K562 (cell line): ENCODE measurements at regions not wholly inside any gene's neighbourhood (a gene's known extent, or its start where the extent isn't known, plus 50 kb on each side); places are given as distances from the start of the nearest gene placed in this dataset.

Experiments used
- ATF7 ChIP-seq: fragments of 450-650 bp; IDR thresholded peaks from 2 replicates; pipeline ENCODE4 v1.7.1; 2014; ENCODE audit warnings: mild to moderate bottlenecking, moderate library complexity
- CEBPB ChIP-seq: fragments of 450-650 bp; IDR thresholded peaks from 2 replicates; pipeline ENCODE4 v1.6.1; 2016; ENCODE audit warnings: missing genetic modification characterization, missing compliant biosample characterization
- E2F8 ChIP-seq: fragments of 450-650 bp; IDR thresholded peaks from 2 replicates; pipeline ENCODE4 v1.7.1; 2018; ENCODE audit warnings: mild to moderate bottlenecking, low read depth; ENCODE audit not compliant: partially characterized antibody
- ID3 ChIP-seq, 2 experiments: fragments of 250-450 bp in 1 of 2; fragments of 450-650 bp in 1 of 2; sonication (Bioruptor Pico) in 1 of 2; IDR thresholded peaks; 2 replicates each; pipeline versions ENCODE4 v1.6.1 to v1.8.0; 2016 to 2021; ENCODE audit warnings: mild to moderate bottlenecking in 2 of 2, moderate library complexity in 2 of 2, missing compliant biosample characterization in 1 of 2, missing genetic modification characterization in 1 of 2
- ZKSCAN3 ChIP-seq: fragments of 250-450 bp; sonication (Bioruptor Pico); IDR thresholded peaks from 2 replicates; pipeline ENCODE4 v1.4.0; 2020
- ZNF764 ChIP-seq: fragments of 250-450 bp; sonication (Bioruptor Pico); IDR thresholded peaks from 2 replicates; pipeline ENCODE4 v1.4.0; 2020; ENCODE audit warnings: low read depth, mild to moderate bottlenecking, moderate library complexity
- TF ChIP-seq, protein P1 (sequence below), 2 experiments: fragments of 450-650 bp; IDR thresholded peaks; 2 replicates each; pipeline ENCODE4 v1.6.1; 2016
- TF ChIP-seq, protein P2 (sequence below): IDR thresholded peaks from 2 replicates; pipeline ENCODE4 v1.6.1; 2012; ENCODE audit warnings: low read depth, low read length, improper control_type of control experiment, borderline replicate concordance
- TF ChIP-seq, protein P3 (sequence below): fragments of 250-450 bp; sonication (Bioruptor Pico); IDR thresholded peaks from 2 replicates; pipeline ENCODE4 v1.4.0; 2020; ENCODE audit warnings: mild to moderate bottlenecking
- TF ChIP-seq, protein P4 (sequence below): fragments of 250-450 bp; sonication (Bioruptor Pico); IDR thresholded peaks from 2 replicates; pipeline ENCODE4 v1.5.0; 2020; ENCODE audit warnings: mild to moderate bottlenecking, borderline replicate concordance
- TF ChIP-seq, protein P5 (sequence below): fragments of 250-450 bp; sonication (Bioruptor Pico); IDR thresholded peaks from 2 replicates; pipeline ENCODE4 v1.5.0; 2021; ENCODE audit warnings: mild to moderate bottlenecking, borderline replicate concordance

DNA sequence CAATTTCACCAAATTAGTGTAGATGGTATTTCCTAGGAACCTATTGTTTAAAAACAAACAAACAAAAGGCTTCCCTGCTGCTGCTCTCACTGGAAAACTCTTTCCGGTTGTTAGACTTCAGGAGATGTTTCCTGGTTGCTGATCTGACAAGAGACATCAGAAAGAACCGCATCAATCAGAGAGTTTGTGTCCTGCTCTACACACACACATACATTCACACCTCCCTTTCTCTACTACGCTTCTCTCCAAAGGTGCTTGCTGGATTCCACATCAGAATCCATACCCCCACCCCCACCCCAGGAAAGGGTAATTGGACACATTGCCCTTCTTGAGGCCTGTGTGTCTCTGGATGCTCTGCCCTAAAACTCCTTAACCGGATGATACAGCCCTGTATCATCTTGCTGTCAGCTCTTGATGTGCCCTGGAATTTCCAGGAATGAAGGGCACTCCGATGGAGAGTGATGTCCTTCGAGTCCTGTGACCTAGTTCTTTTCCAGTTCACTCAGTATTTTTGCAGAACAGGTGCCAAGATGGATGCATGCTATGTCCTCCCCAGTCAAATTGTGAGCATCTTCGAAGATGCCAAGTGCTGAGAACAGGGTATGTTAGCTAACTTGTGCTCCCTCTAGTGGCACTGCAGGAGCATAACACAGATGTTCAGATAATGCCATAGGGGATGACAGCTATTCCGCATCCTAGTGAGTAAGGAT, 113.7 kb upstream of the SLC35F3 start (continued):
- TF ChIP-seq, protein P1, sequence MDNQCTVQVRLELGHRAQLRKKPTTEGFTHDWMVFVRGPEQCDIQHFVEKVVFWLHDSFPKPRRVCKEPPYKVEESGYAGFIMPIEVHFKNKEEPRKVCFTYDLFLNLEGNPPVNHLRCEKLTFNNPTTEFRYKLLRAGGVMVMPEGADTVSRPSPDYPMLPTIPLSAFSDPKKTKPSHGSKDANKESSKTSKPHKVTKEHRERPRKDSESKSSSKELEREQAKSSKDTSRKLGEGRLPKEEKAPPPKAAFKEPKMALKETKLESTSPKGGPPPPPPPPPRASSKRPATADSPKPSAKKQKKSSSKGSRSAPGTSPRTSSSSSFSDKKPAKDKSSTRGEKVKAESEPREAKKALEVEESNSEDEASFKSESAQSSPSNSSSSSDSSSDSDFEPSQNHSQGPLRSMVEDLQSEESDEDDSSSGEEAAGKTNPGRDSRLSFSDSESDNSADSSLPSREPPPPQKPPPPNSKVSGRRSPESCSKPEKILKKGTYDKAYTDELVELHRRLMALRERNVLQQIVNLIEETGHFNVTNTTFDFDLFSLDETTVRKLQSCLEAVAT (IDR thresholded peaks at IDR 0.05) = no peak
- TF ChIP-seq E2F8 = no peak
- TF ChIP-seq, protein P2, sequence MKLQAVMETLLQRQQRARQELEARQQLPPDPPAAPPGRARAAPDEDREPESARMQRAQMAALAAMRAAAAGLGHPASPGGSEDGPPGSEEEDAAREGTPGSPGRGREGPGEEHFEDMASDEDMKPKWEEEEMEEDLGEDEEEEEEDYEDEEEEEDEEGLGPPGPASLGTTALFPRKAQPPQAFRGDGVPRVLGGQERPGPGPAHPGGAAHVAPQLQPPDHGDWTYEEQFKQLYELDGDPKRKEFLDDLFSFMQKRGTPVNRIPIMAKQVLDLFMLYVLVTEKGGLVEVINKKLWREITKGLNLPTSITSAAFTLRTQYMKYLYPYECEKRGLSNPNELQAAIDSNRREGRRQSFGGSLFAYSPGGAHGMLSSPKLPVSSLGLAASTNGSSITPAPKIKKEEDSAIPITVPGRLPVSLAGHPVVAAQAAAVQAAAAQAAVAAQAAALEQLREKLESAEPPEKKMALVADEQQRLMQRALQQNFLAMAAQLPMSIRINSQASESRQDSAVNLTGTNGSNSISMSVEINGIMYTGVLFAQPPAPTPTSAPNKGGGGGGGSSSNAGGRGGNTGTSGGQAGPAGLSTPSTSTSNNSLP = 0 out of 2 replicates have a peak, but pooled peaks have one; percentile 30
- TF ChIP-seq ZNF764 (CRISPR knock-in tag) = no peak
- TF ChIP-seq, protein P3, sequence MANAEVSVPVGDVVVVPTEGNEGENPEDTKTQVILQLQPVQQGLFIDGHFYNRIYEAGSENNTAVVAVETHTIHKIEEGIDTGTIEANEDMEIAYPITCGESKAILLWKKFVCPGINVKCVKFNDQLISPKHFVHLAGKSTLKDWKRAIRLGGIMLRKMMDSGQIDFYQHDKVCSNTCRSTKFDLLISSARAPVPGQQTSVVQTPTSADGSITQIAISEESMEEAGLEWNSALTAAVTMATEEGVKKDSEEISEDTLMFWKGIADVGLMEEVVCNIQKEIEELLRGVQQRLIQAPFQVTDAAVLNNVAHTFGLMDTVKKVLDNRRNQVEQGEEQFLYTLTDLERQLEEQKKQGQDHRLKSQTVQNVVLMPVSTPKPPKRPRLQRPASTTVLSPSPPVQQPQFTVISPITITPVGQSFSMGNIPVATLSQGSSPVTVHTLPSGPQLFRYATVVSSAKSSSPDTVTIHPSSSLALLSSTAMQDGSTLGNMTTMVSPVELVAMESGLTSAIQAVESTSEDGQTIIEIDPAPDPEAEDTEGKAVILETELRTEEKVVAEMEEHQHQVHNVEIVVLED (CRISPR knock-in tag) = no peak
- TF ChIP-seq, protein P4, sequence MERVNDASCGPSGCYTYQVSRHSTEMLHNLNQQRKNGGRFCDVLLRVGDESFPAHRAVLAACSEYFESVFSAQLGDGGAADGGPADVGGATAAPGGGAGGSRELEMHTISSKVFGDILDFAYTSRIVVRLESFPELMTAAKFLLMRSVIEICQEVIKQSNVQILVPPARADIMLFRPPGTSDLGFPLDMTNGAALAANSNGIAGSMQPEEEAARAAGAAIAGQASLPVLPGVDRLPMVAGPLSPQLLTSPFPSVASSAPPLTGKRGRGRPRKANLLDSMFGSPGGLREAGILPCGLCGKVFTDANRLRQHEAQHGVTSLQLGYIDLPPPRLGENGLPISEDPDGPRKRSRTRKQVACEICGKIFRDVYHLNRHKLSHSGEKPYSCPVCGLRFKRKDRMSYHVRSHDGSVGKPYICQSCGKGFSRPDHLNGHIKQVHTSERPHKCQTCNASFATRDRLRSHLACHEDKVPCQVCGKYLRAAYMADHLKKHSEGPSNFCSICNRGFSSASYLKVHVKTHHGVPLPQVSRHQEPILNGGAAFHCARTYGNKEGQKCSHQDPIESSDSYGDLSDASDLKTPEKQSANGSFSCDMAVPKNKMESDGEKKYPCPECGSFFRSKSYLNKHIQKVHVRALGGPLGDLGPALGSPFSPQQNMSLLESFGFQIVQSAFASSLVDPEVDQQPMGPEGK (CRISPR knock-in tag) = no peak
- TF ChIP-seq, protein P5, sequence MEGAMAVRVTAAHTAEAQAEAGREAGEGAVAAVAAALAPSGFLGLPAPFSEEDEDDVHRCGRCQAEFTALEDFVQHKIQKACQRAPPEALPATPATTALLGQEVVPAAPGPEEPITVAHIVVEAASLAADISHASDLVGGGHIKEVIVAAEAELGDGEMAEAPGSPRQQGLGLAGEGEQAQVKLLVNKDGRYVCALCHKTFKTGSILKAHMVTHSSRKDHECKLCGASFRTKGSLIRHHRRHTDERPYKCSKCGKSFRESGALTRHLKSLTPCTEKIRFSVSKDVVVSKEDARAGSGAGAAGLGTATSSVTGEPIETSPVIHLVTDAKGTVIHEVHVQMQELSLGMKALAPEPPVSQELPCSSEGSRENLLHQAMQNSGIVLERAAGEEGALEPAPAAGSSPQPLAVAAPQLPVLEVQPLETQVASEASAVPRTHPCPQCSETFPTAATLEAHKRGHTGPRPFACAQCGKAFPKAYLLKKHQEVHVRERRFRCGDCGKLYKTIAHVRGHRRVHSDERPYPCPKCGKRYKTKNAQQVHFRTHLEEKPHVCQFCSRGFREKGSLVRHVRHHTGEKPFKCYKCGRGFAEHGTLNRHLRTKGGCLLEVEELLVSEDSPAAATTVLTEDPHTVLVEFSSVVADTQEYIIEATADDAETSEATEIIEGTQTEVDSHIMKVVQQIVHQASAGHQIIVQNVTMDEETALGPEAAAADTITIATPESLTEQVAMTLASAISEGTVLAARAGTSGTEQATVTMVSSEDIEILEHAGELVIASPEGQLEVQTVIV = no peak
- no peak for TF ChIP-seq CEBPB (tag)
- no peak for TF ChIP-seq ID3 (CRISPR knock-in tag; IDR thresholded peaks at IDR 0.05)
- 0 out of 2 replicates have a peak, but pooled peaks have one; percentile 35 for TF ChIP-seq ID3 (tag; IDR thresholded peaks at IDR 0.05)
- TF ChIP-seq ATF7 = no peak
- no peak for TF ChIP-seq ZKSCAN3 (CRISPR knock-in tag)
